ENCODE measurements at regions not wholly inside any gene's neighbourhood (a gene's known extent, or its start where the extent isn't known, plus 50 kb on each side); places are given as distances from the start of the nearest gene placed in this dataset.

DNA sequence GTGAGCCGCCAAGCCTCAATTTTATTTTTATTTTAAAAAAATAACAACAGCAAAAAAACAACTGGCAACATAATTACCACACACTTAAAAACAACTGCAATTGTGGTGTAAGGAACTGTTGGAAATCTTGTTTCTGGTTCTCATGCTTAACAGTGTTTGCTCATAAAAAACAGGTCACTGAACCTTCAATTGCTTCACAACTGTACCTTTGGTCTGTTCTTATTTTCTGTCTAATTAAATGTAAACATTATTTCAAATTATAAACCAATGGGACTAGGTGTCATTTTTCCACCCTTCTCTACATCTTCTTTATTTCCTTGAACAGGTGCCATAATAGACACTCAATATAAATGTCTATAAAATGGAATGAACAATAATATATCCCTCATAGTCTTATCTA lies 68.4 kb upstream of the CHRM3 start:
- no peak for DNase-seq (ENCODE audit: low spot score)
- 78% methylated on average over 1 of the region's 1 CpG for WGBS
- no peaks in the 10 kb centered on the region for H3K9me3 ChIP-seq (ENCODE audit: control insufficient read depth in 4 of 4, low read length in 3 of 4)
- H3K27me3 ChIP-seq (ENCODE audit: control insufficient read depth in 4 of 4, insufficient read depth in 4 of 4, low read length in 3 of 4): no peaks in the 10 kb centered on the region
- peaks cover 0 to 6% (median 1%) of the 10 kb centered on the region in 4 donors for H3K4me1 ChIP-seq (ENCODE audit: control insufficient read depth in 4 of 4, insufficient read depth in 4 of 4, low read length in 3 of 4)
- TF ChIP-seq, protein P1, sequence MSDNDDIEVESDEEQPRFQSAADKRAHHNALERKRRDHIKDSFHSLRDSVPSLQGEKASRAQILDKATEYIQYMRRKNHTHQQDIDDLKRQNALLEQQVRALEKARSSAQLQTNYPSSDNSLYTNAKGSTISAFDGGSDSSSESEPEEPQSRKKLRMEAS (IDR thresholded peaks at IDR 0.05): no peak
- TF ChIP-seq RXRA (IDR thresholded peaks at IDR 0.05) (peak in 1 of 2 donors; percentile 26), HNF4A (conservative IDR thresholded peaks at IDR 0.05) (peak in 1 of 2 donors; percentile 18), GABPA (IDR thresholded peaks at IDR 0.05 in 1 of 2, conservative IDR thresholded peaks at IDR 0.05 in 1 of 2) (no peak), NR2F2 (IDR thresholded peaks at IDR 0.05) (no peak), RAD21 (IDR thresholded peaks at IDR 0.05) (no peak), EGR1 (IDR thresholded peaks at IDR 0.05; ENCODE audit: low read depth in 2 of 2) (no peak), SP1 (IDR thresholded peaks at IDR 0.05) (no peak), JUND (IDR thresholded peaks at IDR 0.05) (no peak), HNF4G (IDR thresholded peaks at IDR 0.05) (no peak), TAF1 (conservative IDR thresholded peaks at IDR 0.05) (no peak), YY1 (IDR thresholded peaks at IDR 0.05) (no peak), FOXA1 (IDR thresholded peaks at IDR 0.05) (no peak)
- TF ChIP-seq, protein P2, sequence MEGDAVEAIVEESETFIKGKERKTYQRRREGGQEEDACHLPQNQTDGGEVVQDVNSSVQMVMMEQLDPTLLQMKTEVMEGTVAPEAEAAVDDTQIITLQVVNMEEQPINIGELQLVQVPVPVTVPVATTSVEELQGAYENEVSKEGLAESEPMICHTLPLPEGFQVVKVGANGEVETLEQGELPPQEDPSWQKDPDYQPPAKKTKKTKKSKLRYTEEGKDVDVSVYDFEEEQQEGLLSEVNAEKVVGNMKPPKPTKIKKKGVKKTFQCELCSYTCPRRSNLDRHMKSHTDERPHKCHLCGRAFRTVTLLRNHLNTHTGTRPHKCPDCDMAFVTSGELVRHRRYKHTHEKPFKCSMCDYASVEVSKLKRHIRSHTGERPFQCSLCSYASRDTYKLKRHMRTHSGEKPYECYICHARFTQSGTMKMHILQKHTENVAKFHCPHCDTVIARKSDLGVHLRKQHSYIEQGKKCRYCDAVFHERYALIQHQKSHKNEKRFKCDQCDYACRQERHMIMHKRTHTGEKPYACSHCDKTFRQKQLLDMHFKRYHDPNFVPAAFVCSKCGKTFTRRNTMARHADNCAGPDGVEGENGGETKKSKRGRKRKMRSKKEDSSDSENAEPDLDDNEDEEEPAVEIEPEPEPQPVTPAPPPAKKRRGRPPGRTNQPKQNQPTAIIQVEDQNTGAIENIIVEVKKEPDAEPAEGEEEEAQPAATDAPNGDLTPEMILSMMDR (IDR thresholded peaks at IDR 0.05; ENCODE audit: low read depth, low read length, missing input control): no peak
- TF ChIP-seq, protein P3, sequence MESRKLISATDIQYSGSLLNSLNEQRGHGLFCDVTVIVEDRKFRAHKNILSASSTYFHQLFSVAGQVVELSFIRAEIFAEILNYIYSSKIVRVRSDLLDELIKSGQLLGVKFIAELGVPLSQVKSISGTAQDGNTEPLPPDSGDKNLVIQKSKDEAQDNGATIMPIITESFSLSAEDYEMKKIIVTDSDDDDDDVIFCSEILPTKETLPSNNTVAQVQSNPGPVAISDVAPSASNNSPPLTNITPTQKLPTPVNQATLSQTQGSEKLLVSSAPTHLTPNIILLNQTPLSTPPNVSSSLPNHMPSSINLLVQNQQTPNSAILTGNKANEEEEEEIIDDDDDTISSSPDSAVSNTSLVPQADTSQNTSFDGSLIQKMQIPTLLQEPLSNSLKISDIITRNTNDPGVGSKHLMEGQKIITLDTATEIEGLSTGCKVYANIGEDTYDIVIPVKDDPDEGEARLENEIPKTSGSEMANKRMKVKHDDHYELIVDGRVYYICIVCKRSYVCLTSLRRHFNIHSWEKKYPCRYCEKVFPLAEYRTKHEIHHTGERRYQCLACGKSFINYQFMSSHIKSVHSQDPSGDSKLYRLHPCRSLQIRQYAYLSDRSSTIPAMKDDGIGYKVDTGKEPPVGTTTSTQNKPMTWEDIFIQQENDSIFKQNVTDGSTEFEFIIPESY (IDR thresholded peaks at IDR 0.05): no peak
- TF ChIP-seq, protein P4, sequence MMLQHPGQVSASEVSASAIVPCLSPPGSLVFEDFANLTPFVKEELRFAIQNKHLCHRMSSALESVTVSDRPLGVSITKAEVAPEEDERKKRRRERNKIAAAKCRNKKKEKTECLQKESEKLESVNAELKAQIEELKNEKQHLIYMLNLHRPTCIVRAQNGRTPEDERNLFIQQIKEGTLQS (IDR thresholded peaks at IDR 0.05): no peak
- H3K36me3 ChIP-seq (ENCODE audit: control insufficient read depth in 4 of 4, insufficient read depth in 3 of 4, low read depth in 1 of 4, low read length in 3 of 4): no peaks in the 10 kb centered on the region
- H3K4me3 ChIP-seq (ENCODE audit: low read depth in 1 of 3, low read length in 3 of 3): no peak overlapping the region
- no peak overlapping the region for H3K9ac ChIP-seq (ENCODE audit: low read depth in 1 of 2, low read length in 2 of 2)
- H3K27ac ChIP-seq (ENCODE audit: low read depth in 1 of 2, low read length in 2 of 2): no peak overlapping the region

DNA sequence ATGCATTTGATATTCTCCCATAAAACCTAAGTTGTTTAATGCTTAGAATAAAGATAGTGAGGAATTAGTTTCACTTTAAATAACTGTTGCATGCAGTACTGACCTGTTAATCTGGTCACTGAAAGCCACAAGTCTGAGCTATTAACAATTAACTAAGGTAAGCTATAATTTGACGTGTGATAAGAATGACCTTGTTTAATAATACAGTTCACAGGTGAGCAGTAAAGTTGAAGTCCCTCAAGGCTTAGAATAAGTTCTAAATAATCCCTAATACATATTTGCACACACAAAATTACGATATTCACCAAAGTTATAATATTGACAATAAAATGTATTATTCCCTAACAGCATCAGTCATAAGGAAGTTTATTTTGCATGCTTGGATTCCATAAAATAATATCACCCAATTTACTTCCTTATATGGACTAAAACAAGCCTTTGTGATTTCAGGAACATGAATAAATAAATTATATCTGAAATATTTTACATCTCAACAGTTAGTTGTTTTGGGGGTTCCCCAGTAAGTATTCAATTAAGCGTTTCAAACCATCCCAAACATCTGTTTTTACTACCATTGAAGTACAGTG lies 70.6 kb upstream of the CHRM3 start:
- TF ChIP-seq, protein P5, sequence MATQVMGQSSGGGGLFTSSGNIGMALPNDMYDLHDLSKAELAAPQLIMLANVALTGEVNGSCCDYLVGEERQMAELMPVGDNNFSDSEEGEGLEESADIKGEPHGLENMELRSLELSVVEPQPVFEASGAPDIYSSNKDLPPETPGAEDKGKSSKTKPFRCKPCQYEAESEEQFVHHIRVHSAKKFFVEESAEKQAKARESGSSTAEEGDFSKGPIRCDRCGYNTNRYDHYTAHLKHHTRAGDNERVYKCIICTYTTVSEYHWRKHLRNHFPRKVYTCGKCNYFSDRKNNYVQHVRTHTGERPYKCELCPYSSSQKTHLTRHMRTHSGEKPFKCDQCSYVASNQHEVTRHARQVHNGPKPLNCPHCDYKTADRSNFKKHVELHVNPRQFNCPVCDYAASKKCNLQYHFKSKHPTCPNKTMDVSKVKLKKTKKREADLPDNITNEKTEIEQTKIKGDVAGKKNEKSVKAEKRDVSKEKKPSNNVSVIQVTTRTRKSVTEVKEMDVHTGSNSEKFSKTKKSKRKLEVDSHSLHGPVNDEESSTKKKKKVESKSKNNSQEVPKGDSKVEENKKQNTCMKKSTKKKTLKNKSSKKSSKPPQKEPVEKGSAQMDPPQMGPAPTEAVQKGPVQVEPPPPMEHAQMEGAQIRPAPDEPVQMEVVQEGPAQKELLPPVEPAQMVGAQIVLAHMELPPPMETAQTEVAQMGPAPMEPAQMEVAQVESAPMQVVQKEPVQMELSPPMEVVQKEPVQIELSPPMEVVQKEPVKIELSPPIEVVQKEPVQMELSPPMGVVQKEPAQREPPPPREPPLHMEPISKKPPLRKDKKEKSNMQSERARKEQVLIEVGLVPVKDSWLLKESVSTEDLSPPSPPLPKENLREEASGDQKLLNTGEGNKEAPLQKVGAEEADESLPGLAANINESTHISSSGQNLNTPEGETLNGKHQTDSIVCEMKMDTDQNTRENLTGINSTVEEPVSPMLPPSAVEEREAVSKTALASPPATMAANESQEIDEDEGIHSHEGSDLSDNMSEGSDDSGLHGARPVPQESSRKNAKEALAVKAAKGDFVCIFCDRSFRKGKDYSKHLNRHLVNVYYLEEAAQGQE (IDR thresholded peaks at IDR 0.05): peak; percentile 22
- TF ChIP-seq GABPA (IDR thresholded peaks at IDR 0.05 in 1 of 2, conservative IDR thresholded peaks at IDR 0.05 in 1 of 2) (no peak), YY1 (IDR thresholded peaks at IDR 0.05) (no peak), RXRA (IDR thresholded peaks at IDR 0.05) (peak; percentile 28 to 53), SP1 (IDR thresholded peaks at IDR 0.05) (peak; percentile 34), HNF4A (conservative IDR thresholded peaks at IDR 0.05) (peak; percentile 11 to 31)
- TF ChIP-seq, protein P1 (IDR thresholded peaks at IDR 0.05): peak; percentile 26
- TF ChIP-seq, protein P2 (IDR thresholded peaks at IDR 0.05; ENCODE audit: low read depth, low read length, missing input control): no peak
- peak overlapping the region in 1 of 2 donors; percentile 37 for H3K9ac ChIP-seq (ENCODE audit: low read depth in 1 of 2, low read length in 2 of 2)
- 49% methylated on average over 3 of the region's 3 CpGs for WGBS

More for the DNA sequence above, 70.6 kb upstream of the CHRM3 start:
- H3K36me3 ChIP-seq (ENCODE audit: control insufficient read depth in 4 of 4, insufficient read depth in 3 of 4, low read depth in 1 of 4, low read length in 3 of 4): no peaks in the 10 kb centered on the region
- peaks cover 0 to 6% (median 1%) of the 10 kb centered on the region in 4 donors for H3K4me1 ChIP-seq (ENCODE audit: control insufficient read depth in 4 of 4, insufficient read depth in 4 of 4, low read length in 3 of 4)
- H3K27me3 ChIP-seq (ENCODE audit: control insufficient read depth in 4 of 4, insufficient read depth in 4 of 4, low read length in 3 of 4): no peaks in the 10 kb centered on the region
- H3K27ac ChIP-seq (ENCODE audit: low read depth in 1 of 2, low read length in 2 of 2): peak overlapping the region; percentile 7 to 43
- H3K9me3 ChIP-seq (ENCODE audit: control insufficient read depth in 4 of 4, low read length in 3 of 4): no peaks in the 10 kb centered on the region
- no peak for DNase-seq (ENCODE audit: low spot score)
- H3K4me3 ChIP-seq (ENCODE audit: low read depth in 1 of 3, low read length in 3 of 3): peak overlapping the region in 2 of 3 donors; percentile 39 to 41
